DND-41 (cell line): ENCODE measurements at regions not wholly inside any gene's neighbourhood (a gene's known extent, or its start where the extent isn't known, plus 50 kb on each side); places are given as distances from the start of the nearest gene placed in this dataset.

ENCODE experiments used
- ATAC-seq: fragments of 200-7000 bp; cut with Tn5 transposase; 3 replicates; pipeline ENCODE4 v1.9.1; 2021; ENCODE audit warnings: low read depth; ENCODE audit not compliant: insufficient read depth
- DNase-seq: peaks from one replicate; pipeline ENCODE4 v3.0.0-alpha.2; 2020
- H2AFZ ChIP-seq: 2 replicates; pipeline ENCODE4 v1.6.0; 2012; ENCODE audit warnings: low read depth, low read length
- H3K27ac ChIP-seq: 2 replicates; pipeline ENCODE4 v1.5.1; 2012; ENCODE audit warnings: low read length, inconsistent platforms
- H3K27me3 ChIP-seq: fragments of 200-600 bp; sonication (generic); 2 replicates; pipeline ENCODE4 v1.6.0; 2012; ENCODE audit warnings: low read length, mild to moderate bottlenecking, inconsistent platforms; ENCODE audit not compliant: insufficient read depth, poor library complexity
- H3K36me3 ChIP-seq: 2 replicates; pipeline ENCODE4 v1.5.1; 2012; ENCODE audit warnings: low read length, inconsistent platforms; ENCODE audit not compliant: insufficient read depth
- H3K4me1 ChIP-seq: 2 replicates; pipeline ENCODE4 v1.5.1; 2012; ENCODE audit warnings: mild to moderate bottlenecking, low read length; ENCODE audit not compliant: insufficient read depth
- H3K4me2 ChIP-seq: 2 replicates; pipeline ENCODE4 v1.6.0; 2012; ENCODE audit warnings: mild to moderate bottlenecking, moderate library complexity, low read length, inconsistent platforms; ENCODE audit not compliant: insufficient read depth
- H3K4me3 ChIP-seq, 2 experiments: fragments of 200-600 bp in 1 of 2; shearing (Covaris generic) in 1 of 2; 2 replicates each; pipeline ENCODE4 v1.5.1; 2012 to 2016; ENCODE audit warnings: inconsistent platforms in 2 of 2, low read length in 2 of 2, mild to moderate bottlenecking in 2 of 2, low read depth in 1 of 2, moderate library complexity in 1 of 2
- H3K79me2 ChIP-seq: 2 replicates; pipeline ENCODE4 v1.6.0; 2012; ENCODE audit warnings: low read length, inconsistent platforms; ENCODE audit not compliant: insufficient read depth
- H3K9ac ChIP-seq: 2 replicates; pipeline ENCODE4 v1.6.0; 2012; ENCODE audit warnings: low read depth, mild to moderate bottlenecking, inconsistent platforms, low read length, moderate library complexity
- H3K9me3 ChIP-seq: 2 replicates; pipeline ENCODE4 v1.5.1; 2012; ENCODE audit warnings: low read length, moderate library complexity, mild to moderate bottlenecking, inconsistent platforms; ENCODE audit not compliant: insufficient read depth, severe bottlenecking
- H4K20me1 ChIP-seq: 2 replicates; pipeline ENCODE4 v1.6.0; 2012; ENCODE audit warnings: low read length; ENCODE audit not compliant: insufficient read depth
- CTCF ChIP-seq: IDR thresholded peaks from 2 replicates; pipeline ENCODE4 v1.5.1; 2012; ENCODE audit warnings: borderline replicate concordance, low read length, moderate library complexity, mild to moderate bottlenecking; ENCODE audit not compliant: poor library complexity, severe bottlenecking; ENCODE audit errors: extremely low read depth
- EZH2 ChIP-seq: IDR thresholded peaks from 3 replicates; pipeline ENCODE4 v1.6.1; 2012; ENCODE audit warnings: borderline replicate concordance, low read depth, mild to moderate bottlenecking, moderate library complexity, low read length, inconsistent platforms; ENCODE audit not compliant: severe bottlenecking

GRCh38 chr6:133115946-133116345 lies 125.2 kb upstream of the EYA4 start:
- Histone ChIP-seq H3K27ac (no peak overlapping the region), H3K9me3 (no peaks in the 10 kb centered on the region), H3K27me3 (no peaks in the 10 kb centered on the region), H2AFZ (no peak overlapping the region), H3K4me1 (no peaks in the 10 kb centered on the region), H3K9ac (no peak overlapping the region), H3K36me3 (no peaks in the 10 kb centered on the region), H3K4me2 (no peak overlapping the region), H4K20me1 (no peaks in the 10 kb centered on the region), H3K4me3 (no peak overlapping the region), H3K79me2 (no peaks in the 10 kb centered on the region)
- DNase-seq = no peak
- no peak for ATAC-seq
- TF ChIP-seq EZH2 = no peak

GRCh38 chr6:133128191-133128590 lies 113.0 kb upstream of the EYA4 start:
- Histone ChIP-seq H3K4me1 (no peaks in the 10 kb centered on the region), H3K79me2 (no peaks in the 10 kb centered on the region), H3K4me2 (no peak overlapping the region), H3K27ac (no peak overlapping the region), H3K36me3 (no peaks in the 10 kb centered on the region), H3K9ac (no peak overlapping the region), H3K4me3 (no peak overlapping the region), H3K9me3 (no peaks in the 10 kb centered on the region), H3K27me3 (no peaks in the 10 kb centered on the region), H4K20me1 (no peaks in the 10 kb centered on the region), H2AFZ (no peak overlapping the region)
- TF ChIP-seq CTCF (no peak), EZH2 (no peak)
- DNase-seq (no peak), ATAC-seq (no peak)

- Histone ChIP-seq H3K27me3 (no peaks in the 10 kb centered on the region), H3K9me3 (no peaks in the 10 kb centered on the region), H3K9ac (no peak overlapping the region), H3K4me1 (no peaks in the 10 kb centered on the region), H3K36me3 (no peaks in the 10 kb centered on the region), H4K20me1 (no peaks in the 10 kb centered on the region), H3K4me2 (no peak overlapping the region), H3K79me2 (no peaks in the 10 kb centered on the region), H2AFZ (no peak overlapping the region), H3K27ac (no peak overlapping the region), H3K4me3 (no peak overlapping the region)
- TF ChIP-seq EZH2 (no peak), CTCF (no peak)
- DNase-seq = no peak
- no peak for ATAC-seq
Observed at GRCh38 chr6:133129556-133129955, 111.6 kb upstream of the EYA4 start.

- H3K4me2 ChIP-seq = no peak overlapping the region
- no peaks in the 10 kb centered on the region for H3K27me3 ChIP-seq
- H3K9ac ChIP-seq = no peak overlapping the region
- H2AFZ ChIP-seq = no peak overlapping the region
- H3K4me1 ChIP-seq = no peaks in the 10 kb centered on the region
- H3K36me3 ChIP-seq = no peaks in the 10 kb centered on the region
- H3K4me3 ChIP-seq = no peak overlapping the region
- no peak for TF ChIP-seq EZH2
- no peak for TF ChIP-seq CTCF
- H3K27ac ChIP-seq = no peak overlapping the region
- H3K79me2 ChIP-seq = no peaks in the 10 kb centered on the region
- ATAC-seq (no peak), DNase-seq (no peak)
- H3K9me3 ChIP-seq = no peaks in the 10 kb centered on the region
- H4K20me1 ChIP-seq = no peaks in the 10 kb centered on the region
Observed at GRCh38 chr6:133130863-133131262, 110.3 kb upstream of the EYA4 start.
